Endothelial cell of umbilical vein (primary cell): ENCODE measurements at regions not wholly inside any gene's neighbourhood (a gene's known extent, or its start where the extent isn't known, plus 50 kb on each side); places are given as distances from the start of the nearest gene placed in this dataset.

Source experiments
- CTCF ChIP-seq, 2 donors: IDR thresholded peaks; 1 replicate in 1 of 2; 2 replicates in 1 of 2; pipeline ENCODE4 v1.5.1; 2011; ENCODE audit warnings: low read length in 2 of 2, mild to moderate bottlenecking in 2 of 2, moderate library complexity in 2 of 2, control low read depth in 1 of 2, inconsistent platforms in 1 of 2, low read depth in 1 of 2; ENCODE audit not compliant: insufficient read depth in 1 of 2; ENCODE audit errors: extremely low read depth in 1 of 2
- FOS ChIP-seq: IDR thresholded peaks from 2 replicates; pipeline ENCODE4 v1.6.1; 2011; ENCODE audit warnings: mild to moderate bottlenecking, low read length, moderate library complexity, borderline replicate concordance; ENCODE audit not compliant: insufficient read depth
- MAX ChIP-seq: IDR thresholded peaks from 2 replicates; pipeline ENCODE4 v1.6.1; 2011; ENCODE audit not compliant: insufficient read depth, insufficient read length
- MYC ChIP-seq: IDR thresholded peaks from one replicate; pipeline ENCODE4 v1.6.1; 2011; ENCODE audit warnings: mild to moderate bottlenecking, low read depth, low read length
- POLR2A ChIP-seq: IDR thresholded peaks from 2 replicates; pipeline ENCODE4 v1.6.1; 2012; ENCODE audit warnings: low read depth, mild to moderate bottlenecking, control low read depth, low read length
- POLR2AphosphoS5 ChIP-seq: IDR thresholded peaks from 2 replicates; pipeline ENCODE4 v1.6.1; 2012; ENCODE audit warnings: low read depth, mild to moderate bottlenecking, control low read depth, low read length, moderate library complexity; ENCODE audit not compliant: insufficient read depth

GRCh38 chr5:40271476-40271875, 408.2 kb upstream of the PTGER4 start:
- TF ChIP-seq CTCF (IDR thresholded peaks at IDR 0.05; ENCODE audit: extremely low read depth in 1 of 2, insufficient read depth in 1 of 2, low read depth in 1 of 2, low read length in 2 of 2) (no peak), POLR2A (no peak), MAX (no peak), POLR2AphosphoS5 (no peak), FOS (no peak), MYC (no peak)
